ENCODE measurements at regions not wholly inside any gene's neighbourhood (a gene's known extent, or its start where the extent isn't known, plus 50 kb on each side); places are given as distances from the start of the nearest gene placed in this dataset.

DNA sequence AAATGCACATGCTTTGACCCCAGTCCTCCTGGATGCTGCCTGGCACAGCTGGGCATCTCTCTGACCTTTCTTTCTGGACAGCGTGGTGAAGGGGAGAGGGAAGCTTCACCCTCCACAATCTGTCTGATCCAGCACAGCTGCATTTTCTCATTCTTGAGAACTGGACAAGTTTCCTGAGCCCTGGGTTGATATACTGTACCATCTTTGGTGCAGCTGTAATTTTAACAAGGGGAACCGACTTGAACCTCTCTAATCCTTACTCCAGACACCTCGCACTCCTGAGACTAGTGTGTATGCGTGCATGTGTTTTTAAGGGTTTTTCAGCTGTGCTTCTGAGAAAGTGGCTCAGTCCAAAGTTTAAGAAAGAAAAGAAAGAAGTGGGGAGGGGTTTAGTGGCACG lies 655.7 kb downstream of the INHBA start:
- Histone ChIP-seq H3K36me3 (ENCODE audit: low read depth) (no peaks in the 10 kb centered on the region), H3K27ac (ENCODE audit: poor library complexity, severe bottlenecking) (no peak overlapping the region), H3K9me3 (ENCODE audit: severe bottlenecking) (no peaks in the 10 kb centered on the region), H3K4me1 (ENCODE audit: insufficient read depth, poor library complexity, severe bottlenecking) (peaks cover 12% of the 10 kb centered on the region), H3K27me3 (ENCODE audit: insufficient read depth, poor library complexity, severe bottlenecking) (no peaks in the 10 kb centered on the region), H3K4me3 (ENCODE audit: severe bottlenecking) (no peak overlapping the region)
- no peak for DNase-seq (ENCODE audit: low spot score)
- no peak for ATAC-seq (ENCODE audit: low read depth)
- TF ChIP-seq, protein P1, sequence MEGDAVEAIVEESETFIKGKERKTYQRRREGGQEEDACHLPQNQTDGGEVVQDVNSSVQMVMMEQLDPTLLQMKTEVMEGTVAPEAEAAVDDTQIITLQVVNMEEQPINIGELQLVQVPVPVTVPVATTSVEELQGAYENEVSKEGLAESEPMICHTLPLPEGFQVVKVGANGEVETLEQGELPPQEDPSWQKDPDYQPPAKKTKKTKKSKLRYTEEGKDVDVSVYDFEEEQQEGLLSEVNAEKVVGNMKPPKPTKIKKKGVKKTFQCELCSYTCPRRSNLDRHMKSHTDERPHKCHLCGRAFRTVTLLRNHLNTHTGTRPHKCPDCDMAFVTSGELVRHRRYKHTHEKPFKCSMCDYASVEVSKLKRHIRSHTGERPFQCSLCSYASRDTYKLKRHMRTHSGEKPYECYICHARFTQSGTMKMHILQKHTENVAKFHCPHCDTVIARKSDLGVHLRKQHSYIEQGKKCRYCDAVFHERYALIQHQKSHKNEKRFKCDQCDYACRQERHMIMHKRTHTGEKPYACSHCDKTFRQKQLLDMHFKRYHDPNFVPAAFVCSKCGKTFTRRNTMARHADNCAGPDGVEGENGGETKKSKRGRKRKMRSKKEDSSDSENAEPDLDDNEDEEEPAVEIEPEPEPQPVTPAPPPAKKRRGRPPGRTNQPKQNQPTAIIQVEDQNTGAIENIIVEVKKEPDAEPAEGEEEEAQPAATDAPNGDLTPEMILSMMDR (IDR thresholded peaks at IDR 0.05; ENCODE audit: poor library complexity, severe bottlenecking): no peak

DNA sequence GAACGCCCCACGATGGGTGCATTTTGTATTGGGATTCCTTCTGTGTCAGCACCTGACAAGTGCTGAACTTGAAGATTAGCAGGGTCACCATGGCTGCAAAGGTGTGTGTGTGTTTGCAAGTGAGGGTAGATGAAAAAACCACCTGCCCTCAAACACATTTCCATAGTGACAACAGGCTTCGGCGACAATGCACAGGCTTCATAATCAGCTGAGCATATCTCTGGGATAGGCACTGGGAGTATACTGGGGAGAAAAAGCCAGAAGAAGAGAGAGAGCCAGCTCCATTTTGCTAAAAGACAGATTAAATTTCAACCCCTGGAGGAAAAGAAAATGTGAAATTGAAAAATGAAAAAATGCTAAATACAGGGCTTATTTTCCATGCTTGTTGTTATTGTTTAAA lies 656.1 kb downstream of the INHBA start:
- ATAC-seq (ENCODE audit: low read depth): no peak
- Histone ChIP-seq H3K27me3 (ENCODE audit: insufficient read depth, poor library complexity, severe bottlenecking) (no peaks in the 10 kb centered on the region), H3K36me3 (ENCODE audit: low read depth) (no peaks in the 10 kb centered on the region), H3K4me1 (ENCODE audit: insufficient read depth, poor library complexity, severe bottlenecking) (peaks cover 12% of the 10 kb centered on the region), H3K4me3 (ENCODE audit: severe bottlenecking) (no peak overlapping the region), H3K27ac (ENCODE audit: poor library complexity, severe bottlenecking) (peak overlapping the region; percentile 17), H3K9me3 (ENCODE audit: severe bottlenecking) (no peaks in the 10 kb centered on the region)
- no peak for DNase-seq (ENCODE audit: low spot score)
- TF ChIP-seq, protein P1 (IDR thresholded peaks at IDR 0.05; ENCODE audit: poor library complexity, severe bottlenecking): no peak

DNA sequence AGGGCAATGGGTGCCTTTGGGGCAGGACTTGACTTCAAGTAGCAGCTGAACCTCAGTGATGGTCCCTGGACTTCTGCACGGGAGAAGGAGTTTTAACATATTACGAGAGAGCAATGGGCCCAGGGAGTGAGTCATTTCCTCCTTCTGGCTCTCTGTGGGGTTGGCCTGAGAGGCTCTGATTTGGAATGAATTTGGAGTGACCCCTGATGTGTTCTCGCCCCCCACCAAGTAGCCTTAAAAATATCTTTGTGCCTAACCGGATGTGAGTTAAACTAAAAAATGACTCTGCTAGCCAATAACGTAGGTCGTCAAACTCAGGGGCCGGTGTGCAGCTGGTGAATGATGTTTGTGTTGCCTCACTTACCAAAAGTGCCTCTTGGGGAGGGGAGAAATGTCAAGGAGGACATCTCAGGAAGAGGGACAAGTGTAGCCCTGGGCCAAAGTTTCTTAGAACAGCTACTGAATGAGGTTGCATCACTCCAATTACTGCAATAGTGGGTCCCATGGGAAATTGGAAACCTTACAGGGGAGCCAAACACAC lies 656.6 kb downstream of the INHBA start:
- no peaks in the 10 kb centered on the region for H3K27me3 ChIP-seq (ENCODE audit: insufficient read depth, poor library complexity, severe bottlenecking)
- TF ChIP-seq, protein P1 (IDR thresholded peaks at IDR 0.05; ENCODE audit: poor library complexity, severe bottlenecking): no peak
- DNase-seq (ENCODE audit: low spot score): no peak
- peaks cover 12% of the 10 kb centered on the region for H3K4me1 ChIP-seq (ENCODE audit: insufficient read depth, poor library complexity, severe bottlenecking)
- peak overlapping the region; percentile 17 for H3K27ac ChIP-seq (ENCODE audit: poor library complexity, severe bottlenecking)
- no peaks in the 10 kb centered on the region for H3K9me3 ChIP-seq (ENCODE audit: severe bottlenecking)
- ATAC-seq (ENCODE audit: low read depth): 0 out of 3 replicates have a peak, but pooled peaks have one; percentile 38
- H3K4me3 ChIP-seq (ENCODE audit: severe bottlenecking): no peak overlapping the region
- H3K36me3 ChIP-seq (ENCODE audit: low read depth): no peaks in the 10 kb centered on the region

DNA sequence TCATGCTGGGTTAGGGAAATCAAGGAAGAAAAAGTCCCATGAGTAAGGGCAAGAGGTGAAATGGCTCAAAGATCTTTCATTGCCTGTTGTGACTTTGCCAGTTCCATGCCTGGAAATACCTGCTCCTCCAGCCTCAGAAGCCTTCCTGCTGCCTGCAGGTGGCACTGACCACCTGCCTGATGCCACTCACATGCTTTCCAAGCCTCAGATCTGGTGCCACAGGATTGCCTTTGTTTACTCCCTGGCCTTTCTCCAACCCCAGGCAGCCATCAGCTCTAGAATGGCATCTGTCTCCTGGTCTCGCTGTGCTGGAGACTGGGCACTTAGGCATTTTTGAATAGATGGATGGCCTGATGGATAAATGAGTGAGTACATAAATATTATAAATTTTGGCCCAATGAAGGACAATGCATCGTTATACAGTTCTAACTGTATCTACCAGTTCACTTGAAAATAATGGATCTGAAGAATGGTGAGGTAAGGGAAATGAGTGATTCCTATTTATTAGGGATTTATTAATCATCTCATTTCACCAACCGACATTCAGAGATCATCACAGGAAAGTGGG lies 657.2 kb downstream of the INHBA start:
- peaks cover 12% of the 10 kb centered on the region for H3K4me1 ChIP-seq (ENCODE audit: insufficient read depth, poor library complexity, severe bottlenecking)
- H3K27ac ChIP-seq (ENCODE audit: poor library complexity, severe bottlenecking): peak overlapping the region; percentile 17
- no peaks in the 10 kb centered on the region for H3K9me3 ChIP-seq (ENCODE audit: severe bottlenecking)
- DNase-seq (ENCODE audit: low spot score): no peak
- ATAC-seq (ENCODE audit: low read depth): peak; percentile 83
- H3K27me3 ChIP-seq (ENCODE audit: insufficient read depth, poor library complexity, severe bottlenecking): no peaks in the 10 kb centered on the region
- TF ChIP-seq, protein P1 (IDR thresholded peaks at IDR 0.05; ENCODE audit: poor library complexity, severe bottlenecking): peak; percentile 71
- no peak overlapping the region for H3K4me3 ChIP-seq (ENCODE audit: severe bottlenecking)
- no peaks in the 10 kb centered on the region for H3K36me3 ChIP-seq (ENCODE audit: low read depth)

DNA sequence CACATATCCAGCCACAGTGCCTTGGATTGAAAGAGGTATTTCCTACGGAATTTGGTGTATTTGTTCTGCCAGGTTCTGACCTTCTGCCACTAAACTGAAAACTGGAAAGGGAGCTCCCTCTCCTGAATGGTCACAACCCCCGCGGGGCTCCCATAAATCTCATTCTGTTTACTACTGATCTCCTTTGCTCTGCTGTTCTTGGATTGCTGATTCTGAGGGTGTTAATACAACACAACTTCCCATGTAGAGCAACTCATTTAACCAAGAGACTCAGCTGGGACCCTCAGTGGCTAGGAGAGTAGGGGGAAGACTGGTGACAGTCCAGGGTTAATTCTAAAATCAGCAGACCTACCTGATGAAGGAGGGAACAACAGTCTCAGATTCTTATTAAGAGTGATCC lies 662.9 kb downstream of the INHBA start:
- Histone ChIP-seq H3K27me3 (ENCODE audit: insufficient read depth, poor library complexity, severe bottlenecking) (no peaks in the 10 kb centered on the region), H3K4me1 (ENCODE audit: insufficient read depth, poor library complexity, severe bottlenecking) (no peaks in the 10 kb centered on the region), H3K4me3 (ENCODE audit: severe bottlenecking) (no peak overlapping the region), H3K36me3 (ENCODE audit: low read depth) (no peaks in the 10 kb centered on the region), H3K9me3 (ENCODE audit: severe bottlenecking) (no peaks in the 10 kb centered on the region), H3K27ac (ENCODE audit: poor library complexity, severe bottlenecking) (no peak overlapping the region)
- TF ChIP-seq, protein P1 (IDR thresholded peaks at IDR 0.05; ENCODE audit: poor library complexity, severe bottlenecking): no peak
- DNase-seq (ENCODE audit: low spot score): no peak
- ATAC-seq (ENCODE audit: low read depth): no peak
